ENCODE measurements at regions not wholly inside any gene's neighbourhood (a gene's known extent, or its start where the extent isn't known, plus 50 kb on each side); places are given as distances from the start of the nearest gene placed in this dataset.

- Mint-ChIP-seq H3K27ac (no peak overlapping the region), H3K36me3 (no peaks in the 10 kb centered on the region), H3K9me3 (no peaks in the 10 kb centered on the region), H3K27me3 (no peaks in the 10 kb centered on the region), H3K4me1 (ENCODE audit: unreplicated experiment) (no peaks in the 10 kb centered on the region), H3K4me3 (no peak overlapping the region)
- no peak for TF ChIP-seq CTCF (conservative IDR thresholded peaks at IDR 0.05)
- DNase-seq (ENCODE audit: extremely low spot score, unreplicated experiment) = no peak
These were observed 53.5 kb upstream of the MAST4 start for GRCh38 chr5:66542711-66543110.
